BE2C (cell line): ENCODE measurements at regions not wholly inside any gene's neighbourhood (a gene's known extent, or its start where the extent isn't known, plus 50 kb on each side); places are given as distances from the start of the nearest gene placed in this dataset.

Experiments
- DNase-seq: peaks from one replicate; pipeline ENCODE4 v3.0.0-alpha.2; 2020
- H3K27me3 ChIP-seq: fragments of 250-450 bp; sonication (Bioruptor Pico); 2 replicates; pipeline ENCODE4 v1.5.1; 2020; ENCODE audit warnings: mild to moderate bottlenecking
- H3K36me3 ChIP-seq: fragments of 250-450 bp; sonication (Bioruptor Pico); 2 replicates; pipeline ENCODE4 v1.5.1; 2020; ENCODE audit warnings: mild to moderate bottlenecking
- H3K4me1 ChIP-seq: fragments of 250-450 bp; sonication (Bioruptor Pico); 2 replicates; pipeline ENCODE4 v1.5.1; 2020
- H3K4me3 ChIP-seq: 2 replicates; pipeline ENCODE4 v1.5.1; 2011; ENCODE audit warnings: low read depth, low read length
- H3K9me3 ChIP-seq: fragments of 250-450 bp; sonication (Bioruptor Pico); 2 replicates; pipeline ENCODE4 v1.5.1; 2020
- CTCF ChIP-seq: IDR thresholded peaks from 2 replicates; pipeline ENCODE4 v1.5.1; 2012; ENCODE audit warnings: mild to moderate bottlenecking, low read depth, low read length

GRCh38 chr1:11388617-11389016 lies 90.3 kb upstream of the DISP3 start:
- no peaks in the 10 kb centered on the region for H3K9me3 ChIP-seq
- no peak overlapping the region for H3K4me3 ChIP-seq
- DNase-seq = no peak
- H3K4me1 ChIP-seq = no peaks in the 10 kb centered on the region
- no peaks in the 10 kb centered on the region for H3K36me3 ChIP-seq
- no peaks in the 10 kb centered on the region for H3K27me3 ChIP-seq
- no peak for TF ChIP-seq CTCF

DNA sequence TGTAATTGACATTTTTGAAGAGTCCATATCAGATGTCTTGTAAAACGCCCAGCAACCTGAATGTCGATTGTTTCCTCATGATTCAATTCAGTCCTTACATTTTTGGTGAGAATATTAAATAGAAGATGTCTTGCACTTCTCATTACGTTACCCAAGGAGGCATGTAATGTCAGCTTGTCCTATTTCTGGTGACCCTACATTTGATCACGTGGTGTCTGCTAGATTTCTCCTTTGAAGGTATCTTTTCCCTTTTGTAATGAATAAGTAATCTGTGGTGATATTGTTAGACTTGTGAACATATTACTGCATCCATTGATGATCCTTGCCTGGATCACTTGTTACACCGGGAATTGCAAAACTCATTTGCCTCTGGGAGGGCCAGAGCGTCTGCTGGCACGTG lies 87.6 kb upstream of the DISP3 start:
- Histone ChIP-seq H3K4me3 (no peak overlapping the region), H3K9me3 (no peaks in the 10 kb centered on the region), H3K36me3 (no peaks in the 10 kb centered on the region), H3K4me1 (no peaks in the 10 kb centered on the region), H3K27me3 (no peaks in the 10 kb centered on the region)
- TF ChIP-seq CTCF = no peak
- no peak for DNase-seq

- no peaks in the 10 kb centered on the region for H3K27me3 ChIP-seq
These were observed 87.1 kb upstream of the DISP3 start for GRCh38 chr1:11391886-11392285.

DNA sequence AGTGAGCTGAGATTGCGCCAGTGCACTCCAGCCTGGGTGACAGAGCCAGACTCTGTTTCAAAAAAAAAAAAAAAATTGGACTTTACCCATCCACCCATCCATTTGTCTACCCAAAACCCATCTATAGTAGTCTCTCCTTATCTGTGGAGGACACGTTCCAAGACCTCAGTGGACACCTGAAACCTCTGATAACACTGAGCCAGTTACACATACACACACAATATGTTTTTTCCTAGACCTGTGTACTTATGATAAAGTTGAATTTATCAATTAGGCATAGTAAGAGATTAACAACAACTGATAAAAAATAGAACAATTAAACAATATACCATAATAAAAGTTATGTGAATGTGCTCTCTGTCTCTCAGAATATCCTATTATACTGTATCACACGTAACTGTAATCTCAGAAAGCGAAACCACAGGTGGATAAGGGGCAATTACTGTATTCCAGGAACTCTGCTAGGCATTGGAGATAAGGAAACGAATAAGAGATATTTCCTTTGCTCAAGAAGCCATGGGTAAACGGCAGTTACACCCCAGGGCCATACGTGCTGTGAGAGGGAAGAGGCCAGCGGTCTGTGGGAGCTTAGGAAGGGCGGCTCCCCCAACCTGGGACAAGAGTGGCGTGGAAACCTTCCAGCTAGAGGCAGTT lies 84.2 kb upstream of the DISP3 start:
- Histone ChIP-seq H3K4me3 (no peak overlapping the region), H3K27me3 (no peaks in the 10 kb centered on the region), H3K9me3 (no peaks in the 10 kb centered on the region), H3K36me3 (no peaks in the 10 kb centered on the region), H3K4me1 (no peaks in the 10 kb centered on the region)
- no peak for DNase-seq
- no peak for TF ChIP-seq CTCF

More at GRCh38 chr1:11391886-11392285, 87.1 kb upstream of the DISP3 start:
- no peak for TF ChIP-seq CTCF
- H3K9me3 ChIP-seq = no peaks in the 10 kb centered on the region
- H3K4me3 ChIP-seq = no peak overlapping the region
- no peak for DNase-seq
- no peaks in the 10 kb centered on the region for H3K36me3 ChIP-seq
- no peaks in the 10 kb centered on the region for H3K4me1 ChIP-seq

DNA sequence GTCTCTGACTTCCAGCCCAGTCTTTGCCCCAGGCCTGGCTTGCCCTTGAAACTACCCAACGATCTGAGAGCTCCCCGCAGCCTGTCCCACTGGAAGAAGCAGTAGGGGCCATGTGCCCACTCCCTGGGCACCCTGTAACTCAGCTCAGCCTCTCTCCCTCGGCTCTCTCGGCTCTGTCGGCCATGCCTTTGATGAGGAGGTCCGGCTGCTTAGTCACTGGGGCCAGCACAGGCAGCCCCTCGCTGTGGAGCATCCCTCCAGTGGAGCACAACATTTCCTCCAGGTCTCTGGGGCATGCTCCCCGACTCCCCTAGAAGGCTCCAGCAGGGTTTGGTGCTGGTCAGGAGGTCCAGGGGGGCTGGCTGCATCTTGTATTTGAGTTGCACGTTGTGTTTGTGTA lies 83.3 kb upstream of the DISP3 start:
- Histone ChIP-seq H3K36me3 (no peaks in the 10 kb centered on the region), H3K27me3 (no peaks in the 10 kb centered on the region), H3K4me1 (no peaks in the 10 kb centered on the region), H3K9me3 (no peaks in the 10 kb centered on the region), H3K4me3 (no peak overlapping the region)
- TF ChIP-seq CTCF = no peak
- no peak for DNase-seq

DNA sequence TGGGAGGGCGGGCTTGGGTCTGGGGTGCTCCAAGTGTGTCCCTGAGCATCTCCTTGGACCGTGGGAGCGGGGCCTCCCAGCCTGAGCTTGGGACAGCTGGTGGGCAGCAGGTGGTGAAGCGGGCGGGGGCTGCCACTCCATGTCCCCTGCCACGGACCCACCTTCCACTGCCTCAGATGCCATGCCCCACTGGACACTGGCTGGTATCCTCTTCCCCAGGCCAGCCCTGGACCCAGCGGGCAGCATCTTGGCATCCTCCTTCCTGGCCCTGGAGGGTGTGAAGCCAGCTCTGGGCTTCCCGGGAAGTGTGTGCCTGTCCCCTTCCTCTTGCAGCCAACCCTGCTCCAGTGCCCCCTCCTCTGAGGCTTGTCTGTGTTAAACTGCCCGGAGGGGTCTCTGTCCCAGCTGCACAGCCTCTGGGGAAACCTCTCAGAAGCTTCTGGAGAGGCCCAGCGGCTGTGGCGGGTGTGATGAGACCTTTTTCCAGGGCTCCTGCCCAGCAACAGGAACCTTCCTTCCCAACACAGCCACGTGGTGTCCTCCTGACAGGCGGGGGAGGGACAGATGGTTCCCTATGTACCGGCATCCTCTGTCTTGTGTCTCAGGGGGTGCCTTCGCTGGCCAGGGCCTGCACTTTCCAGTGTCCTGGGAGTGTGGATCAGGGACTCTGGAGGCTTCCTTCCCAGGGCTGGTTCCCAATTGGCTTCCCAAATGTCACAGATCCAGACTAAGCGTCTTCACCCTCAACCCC lies 81.6 kb upstream of the DISP3 start:
- H3K36me3 ChIP-seq = no peaks in the 10 kb centered on the region
- no peaks in the 10 kb centered on the region for H3K27me3 ChIP-seq
- no peak for TF ChIP-seq CTCF
- H3K4me1 ChIP-seq = no peaks in the 10 kb centered on the region
- no peaks in the 10 kb centered on the region for H3K9me3 ChIP-seq
- DNase-seq = no peak
- H3K4me3 ChIP-seq = no peak overlapping the region
